ENCODE measurements at regions not wholly inside any gene's neighbourhood (a gene's known extent, or its start where the extent isn't known, plus 50 kb on each side); places are given as distances from the start of the nearest gene placed in this dataset.
"Not testable (repeated sequence)": the region's sequence is repeated elsewhere in the genome, so short reads cannot be mapped to it uniquely, and the experiment has no call there.

GRCh38 chr6:166718516-166718915 lies 91.5 kb upstream of the RPS6KA2 start:
- DNase-seq: no peak

- no peak for DNase-seq
Observed at GRCh38 chr6:166716910-166717617, 90.0 kb upstream of the RPS6KA2 start.

- DNase-seq: no peak
Observed at GRCh38 chr6:166715992-166716391, 88.9 kb upstream of the RPS6KA2 start.

- DNase-seq: no peak
Observed at GRCh38 chr6:166715065-166715464, 88.0 kb upstream of the RPS6KA2 start.

GRCh38 chr6:166714581-166714980 lies 87.5 kb upstream of the RPS6KA2 start:
- no peak for DNase-seq

GRCh38 chr6:166714187-166714510 lies 87.1 kb upstream of the RPS6KA2 start:
- no peak for DNase-seq

- no peak for DNase-seq
Observed at GRCh38 chr6:166713434-166714186, 86.6 kb upstream of the RPS6KA2 start.

GRCh38 chr6:166712286-166713228 lies 85.5 kb upstream of the RPS6KA2 start:
- no peak for DNase-seq

GRCh38 chr6:166710084-166710483 lies 83.0 kb upstream of the RPS6KA2 start:
- DNase-seq: no peak

GRCh38 chr6:166708460-166708859 lies 81.4 kb upstream of the RPS6KA2 start:
- DNase-seq: no peak

GRCh38 chr6:166707045-166707444 lies 80.0 kb upstream of the RPS6KA2 start:
- DNase-seq: no peak

- DNase-seq: no peak
Observed at GRCh38 chr6:166705069-166705468, 78.0 kb upstream of the RPS6KA2 start.

- DNase-seq: no peak
Observed at GRCh38 chr6:166704171-166704570, 77.1 kb upstream of the RPS6KA2 start.

GRCh38 chr6:166703149-166703710 lies 76.2 kb upstream of the RPS6KA2 start:
- DNase-seq: no peak

GRCh38 chr6:166701424-166701823 lies 74.4 kb upstream of the RPS6KA2 start:
- not testable (repeated sequence) for DNase-seq

GRCh38 chr6:166700871-166701270 lies 73.8 kb upstream of the RPS6KA2 start:
- not testable (repeated sequence) for DNase-seq

- DNase-seq: no peak
Observed at GRCh38 chr6:166697113-166697512, 70.1 kb upstream of the RPS6KA2 start.

- DNase-seq: no peak
Observed at GRCh38 chr6:166693880-166694279, 66.8 kb upstream of the RPS6KA2 start.

- DNase-seq: no peak
Observed at GRCh38 chr6:166692723-166693302, 65.8 kb upstream of the RPS6KA2 start.

- no peak for DNase-seq
Observed at GRCh38 chr6:166691746-166692145, 64.7 kb upstream of the RPS6KA2 start.

- DNase-seq: no peak
Observed at GRCh38 chr6:166691199-166691598, 64.1 kb upstream of the RPS6KA2 start.

GRCh38 chr6:166689687-166690086 lies 62.6 kb upstream of the RPS6KA2 start:
- no peak for DNase-seq

GRCh38 chr6:166688901-166689300 lies 61.9 kb upstream of the RPS6KA2 start:
- no peak for DNase-seq

Data from effector CD4-positive, alpha-beta T cell (primary cell).